H1 (cell line): ENCODE measurements at regions not wholly inside any gene's neighbourhood (a gene's known extent, or its start where the extent isn't known, plus 50 kb on each side); places are given as distances from the start of the nearest gene placed in this dataset.

ENCODE experiments used
- CTCF ChIA-PET: fragments of 300-600 bp; sonication (Branson Sonifier 250); formaldehyde crosslinking; loops from one replicate; lab custom pipeline; 2021; ENCODE audit not compliant: partially characterized antibody; lab: Charles Lee
- POLR2A ChIA-PET: fragments of 300-600 bp; sonication (Branson Sonifier 250); formaldehyde crosslinking; loops from one replicate; lab custom pipeline; 2021; ENCODE audit warnings: inconsistent platforms; ENCODE audit not compliant: partially characterized antibody; lab: Charles Lee
- DNase-seq, 2 experiments: peaks; one replicate each; pipeline versions ENCODE4 v3.0.0 to v3.0.0-alpha.2; 2010 to 2022; ENCODE audit warnings: low spot score in 2 of 2, low read depth in 1 of 2, mixed read lengths in 1 of 2
- FAIRE-seq: peaks from 2 replicates; lab custom pipeline; 2011; peaks lifted over from hg19 to GRCh38; lab: Jason Lieb, UNC
- H2AFZ ChIP-seq: 2 replicates; pipeline ENCODE4 v1.8.1; 2012; ENCODE audit warnings: low read length, inconsistent platforms
- H2AK5ac ChIP-seq: 2 replicates; pipeline ENCODE4 v1.6.1; 2013; ENCODE audit warnings: low read depth, low read length
- H2BK120ac ChIP-seq: replicated peaks from 2 replicates; pipeline ENCODE3; 2013; ENCODE audit warnings: low read depth, low read length, inconsistent platforms
- H2BK12ac ChIP-seq: 2 replicates; pipeline ENCODE4 v1.6.1; 2013; ENCODE audit warnings: low read depth, low read length
- H2BK15ac ChIP-seq: 2 replicates; pipeline ENCODE4 v1.6.1; 2013; ENCODE audit warnings: low read length
- H2BK20ac ChIP-seq: 2 replicates; pipeline ENCODE4 v1.6.1; 2013; ENCODE audit warnings: low read length
- H2BK5ac ChIP-seq: 2 replicates; pipeline ENCODE4 v1.6.1; 2013; ENCODE audit warnings: low read depth, low read length
- H3K14ac ChIP-seq: 2 replicates; pipeline ENCODE4 v1.6.1; 2013; ENCODE audit warnings: inconsistent platforms; ENCODE audit not compliant: insufficient read length
- H3K18ac ChIP-seq: 2 replicates; pipeline ENCODE4 v1.6.1; 2013; ENCODE audit warnings: low read length; ENCODE audit errors: extremely low read depth
- H3K23ac ChIP-seq: 2 replicates; pipeline ENCODE4 v1.6.1; 2013; ENCODE audit warnings: inconsistent platforms; ENCODE audit not compliant: insufficient read length
- H3K23me2 ChIP-seq: 2 replicates; pipeline ENCODE4 v1.6.1; 2013; ENCODE audit warnings: low read depth, low read length
- H3K27ac ChIP-seq: 2 replicates; pipeline ENCODE4 v1.6.1; 2011; ENCODE audit warnings: low read depth, low read length, inconsistent platforms
- H3K27me3 ChIP-seq, 4 experiments: replicated peaks in 1 of 4; 1 replicate in 1 of 4; 2 replicates in 3 of 4; pipeline versions ENCODE4 v1.6.1 to v1.8.1; 2011 to 2013; ENCODE audit warnings: low read length in 3 of 4, mild to moderate bottlenecking in 3 of 4, inconsistent platforms in 2 of 4, mixed read lengths in 2 of 4, moderate library complexity in 1 of 4; ENCODE audit not compliant: control insufficient read depth in 3 of 4, insufficient read depth in 3 of 4; ENCODE audit errors: extremely low read depth in 1 of 4
- H3K36me3 ChIP-seq, 4 experiments: 2 replicates each; pipeline versions ENCODE4 v1.6.1 to v1.8.1; 2011 to 2013; ENCODE audit warnings: mild to moderate bottlenecking in 4 of 4, low read length in 3 of 4, moderate library complexity in 2 of 4, control low read depth in 1 of 4, inconsistent platforms in 1 of 4; ENCODE audit not compliant: insufficient read depth in 4 of 4, control insufficient read depth in 2 of 4
- H3K4ac ChIP-seq: replicated peaks from 2 replicates; pipeline ENCODE3; 2013; ENCODE audit warnings: low read length, low read depth, mixed read lengths, inconsistent platforms; ENCODE audit not compliant: insufficient read length
- H3K4me1 ChIP-seq, 4 experiments: replicated peaks in 1 of 4; 1 replicate in 1 of 4; 2 replicates in 3 of 4; pipeline versions ENCODE4 v1.6.1 to v1.8.1; 2011 to 2013; ENCODE audit warnings: low read length in 3 of 4, inconsistent platforms in 2 of 4, mixed read lengths in 1 of 4; ENCODE audit not compliant: insufficient read depth in 4 of 4, control insufficient read depth in 3 of 4
- H3K4me2 ChIP-seq, 2 experiments: 2 replicates each; pipeline versions ENCODE4 v1.6.1 to v1.8.1; 2011 to 2013; ENCODE audit warnings: low read depth in 2 of 2, low read length in 2 of 2, control low read depth in 1 of 2, inconsistent platforms in 1 of 2, mild to moderate bottlenecking in 1 of 2; ENCODE audit not compliant: insufficient read depth in 1 of 2
- H3K4me3 ChIP-seq, 4 experiments: fragments of 200-600, 300-600 bp in 1 of 4; sonication (generic), shearing (Covaris generic), sonication (Bioruptor Twin) in 1 of 4; 2 replicates each; pipeline versions ENCODE4 v1.5.1 to v1.8.1; 2011 to 2016; ENCODE audit warnings: low read length in 4 of 4, low read depth in 3 of 4, control low read depth in 2 of 4, inconsistent platforms in 2 of 4, mild to moderate bottlenecking in 2 of 4, mixed read lengths in 1 of 4, moderate library complexity in 1 of 4; ENCODE audit not compliant: insufficient read depth in 2 of 4; ENCODE audit errors: extremely low read depth in 1 of 4
- H3K56ac ChIP-seq: replicated peaks from 2 replicates; pipeline ENCODE3; 2013; ENCODE audit warnings: low read depth, mild to moderate bottlenecking, mixed read lengths, low read length, inconsistent platforms; ENCODE audit not compliant: insufficient read length
- H3K79me1 ChIP-seq: 2 replicates; pipeline ENCODE4 v1.6.1; 2013; ENCODE audit warnings: low read depth, low read length, control low read depth
- H3K79me2 ChIP-seq, 2 experiments: 2 replicates each; pipeline versions ENCODE4 v1.6.1 to v1.8.1; 2012 to 2013; ENCODE audit warnings: low read length in 2 of 2, mild to moderate bottlenecking in 2 of 2, inconsistent platforms in 1 of 2; ENCODE audit not compliant: insufficient read depth in 2 of 2, control insufficient read depth in 1 of 2
- H3K9ac ChIP-seq, 4 experiments: replicated peaks in 1 of 4; 1 replicate in 1 of 4; 2 replicates in 3 of 4; pipeline versions ENCODE4 v1.6.1 to v1.8.1; 2011 to 2013; ENCODE audit warnings: low read depth in 3 of 4, low read length in 3 of 4, control low read depth in 2 of 4, mild to moderate bottlenecking in 2 of 4, moderate library complexity in 2 of 4, inconsistent platforms in 1 of 4; ENCODE audit errors: extremely low read depth in 1 of 4
- H3K9me3 ChIP-seq, 2 experiments: 2 replicates each; pipeline versions ENCODE4 v1.6.1 to v1.8.1; 2012 to 2013; ENCODE audit warnings: mild to moderate bottlenecking in 2 of 2, moderate library complexity in 2 of 2, control low read depth in 1 of 2, inconsistent platforms in 1 of 2, low read depth in 1 of 2, low read length in 1 of 2, mixed read lengths in 1 of 2; ENCODE audit not compliant: insufficient read depth in 2 of 2
- H4K20me1 ChIP-seq, 2 experiments: replicated peaks in 1 of 2; 2 replicates each; pipeline versions ENCODE3 to v1.8.1; 2011 to 2013; ENCODE audit warnings: inconsistent platforms in 2 of 2, low read length in 2 of 2, mild to moderate bottlenecking in 1 of 2; ENCODE audit not compliant: insufficient read depth in 2 of 2, control insufficient read depth in 1 of 2
- H4K5ac ChIP-seq: 2 replicates; pipeline ENCODE4 v1.6.1; 2013; ENCODE audit warnings: low read length, low read depth, mixed read lengths, inconsistent platforms; ENCODE audit not compliant: insufficient read length
- H4K8ac ChIP-seq: 2 replicates; pipeline ENCODE4 v1.8.0; 2013; ENCODE audit warnings: mild to moderate bottlenecking, moderate library complexity, low read length, inconsistent platforms; ENCODE audit not compliant: insufficient read depth; ENCODE audit errors: extremely low read depth
- H4K91ac ChIP-seq: replicated peaks from 2 replicates; pipeline ENCODE3; 2013; ENCODE audit warnings: low read length, mixed read lengths, inconsistent platforms; ENCODE audit not compliant: insufficient read length
- CBX8 ChIP-seq: fragments of 300-800, 300-1000 bp; sonication (generic); IDR thresholded peaks from 2 replicates; pipeline ENCODE4 v1.7.1; 2016; ENCODE audit warnings: low read depth, low read length, borderline replicate concordance
- CEBPB ChIP-seq: IDR thresholded peaks from 2 replicates; pipeline ENCODE4 v1.6.1; 2012; ENCODE audit warnings: low read depth, low read length
- CHD1 ChIP-seq: IDR thresholded peaks from 2 replicates; pipeline ENCODE4 v1.6.1; 2012; ENCODE audit warnings: low read depth, low read length, improper control_type of control experiment
- CTBP2 ChIP-seq: IDR thresholded peaks from 2 replicates; pipeline ENCODE4 v1.7.0; 2011; ENCODE audit warnings: borderline replicate concordance, mild to moderate bottlenecking, moderate library complexity, mixed read lengths, low read length; ENCODE audit not compliant: insufficient read depth, insufficient read length
- EP300 ChIP-seq, 2 experiments: IDR thresholded peaks; 1 replicate in 1 of 2; 2 replicates in 1 of 2; pipeline ENCODE4 v1.6.1; 2011 to 2012; ENCODE audit warnings: low read depth in 2 of 2, low read length in 2 of 2, mild to moderate bottlenecking in 2 of 2, borderline replicate concordance in 1 of 2, inconsistent platforms in 1 of 2, moderate library complexity in 1 of 2
- JUN ChIP-seq: IDR thresholded peaks from 2 replicates; pipeline ENCODE4 v1.6.1; 2011; ENCODE audit warnings: low read depth, mild to moderate bottlenecking, improper control_type of control experiment, low read length
- JUND ChIP-seq: IDR thresholded peaks from 2 replicates; pipeline ENCODE4 v1.6.1; 2011; ENCODE audit warnings: mild to moderate bottlenecking, improper control_type of control experiment, low read length
- POLR2A ChIP-seq, 2 experiments: IDR thresholded peaks; 1 replicate in 1 of 2; 2 replicates in 1 of 2; pipeline ENCODE4 v1.6.1; 2011; ENCODE audit warnings: low read depth in 2 of 2, low read length in 2 of 2, mild to moderate bottlenecking in 2 of 2; ENCODE audit errors: control extremely low read depth in 1 of 2
- RAD21 ChIP-seq, 2 experiments: IDR thresholded peaks in 1 of 2; conservative IDR thresholded peaks in 1 of 2; 2 replicates each; pipeline ENCODE4 v1.6.1; 2011; ENCODE audit warnings: low read depth in 2 of 2, low read length in 2 of 2, improper control_type of control experiment in 1 of 2, inconsistent platforms in 1 of 2, mild to moderate bottlenecking in 1 of 2, moderate library complexity in 1 of 2
- SIRT6 ChIP-seq: IDR thresholded peaks from one replicate; pipeline ENCODE4 v1.7.1; 2012; ENCODE audit warnings: low read length, inconsistent platforms
- SIX5 ChIP-seq: IDR thresholded peaks from 2 replicates; pipeline ENCODE4 v1.6.1; 2011; ENCODE audit warnings: mild to moderate bottlenecking, low read depth, low read length
- SP2 ChIP-seq: IDR thresholded peaks from 2 replicates; pipeline ENCODE4 v1.6.1; 2012; ENCODE audit warnings: mild to moderate bottlenecking, low read length, inconsistent platforms
- SUZ12 ChIP-seq: fragments of 200-600 bp; sonication (generic); IDR thresholded peaks from 2 replicates; pipeline ENCODE4 v1.6.1; 2012; ENCODE audit warnings: mild to moderate bottlenecking, inconsistent platforms, low read length, moderate library complexity, mixed read lengths
- TBP ChIP-seq: IDR thresholded peaks from 2 replicates; pipeline ENCODE4 v1.6.1; 2011; ENCODE audit warnings: low read depth, low read length, improper control_type of control experiment
- TEAD4 ChIP-seq: IDR thresholded peaks from 2 replicates; pipeline ENCODE4 v1.6.1; 2012; ENCODE audit warnings: low read depth, low read length, inconsistent platforms, mixed read lengths
- WGBS, 2 experiments: shearing (Covaris generic) in 1 of 2; methylation state at CpG; one replicate each; pipeline versions ENCODE4 v1.1.6 to v1.1.7; 2013 to 2015; ENCODE audit warnings: low lambda C conversion rate in 2 of 2, mixed read lengths in 2 of 2, inconsistent platforms in 1 of 2, low coverage in 1 of 2, missing lambda C conversion rate in 1 of 2; ENCODE audit not compliant: insufficient replicate concordance in 2 of 2, insufficient coverage in 1 of 2, insufficient read length in 1 of 2; ENCODE audit errors: extremely low coverage in 1 of 2, missing lambda C conversion rate in 1 of 2; 5-methylcytosine and 5-hydroxymethylcytosine counted together

DNA sequence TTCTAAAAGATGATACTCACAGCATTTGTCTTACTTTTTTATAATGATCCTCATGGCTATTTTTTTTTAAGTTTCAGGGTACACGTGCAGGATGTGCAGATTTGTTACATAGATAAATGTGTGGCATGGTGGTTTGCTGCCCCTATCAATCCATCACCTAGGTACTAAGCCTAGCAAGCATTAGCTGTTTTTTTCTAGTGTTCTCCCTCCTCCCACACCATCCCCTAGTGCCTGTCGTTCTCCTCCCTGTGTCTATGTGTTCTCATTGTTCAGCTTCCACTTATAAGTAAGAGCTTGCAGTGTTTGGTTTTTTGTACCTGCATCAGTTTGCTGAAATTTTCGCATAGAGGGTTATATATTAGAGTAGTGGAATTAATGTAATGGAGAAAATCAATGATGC is 189.1 kb upstream of the CDH12 start:
- no peak overlapping the region for H2BK120ac ChIP-seq
- H2BK12ac ChIP-seq = no peak overlapping the region
- H3K27ac ChIP-seq = no peak overlapping the region
- no peaks in the 10 kb centered on the region for H3K4me1 ChIP-seq
- H3K18ac ChIP-seq = no peak overlapping the region
- ChIA-PET CTCF (no interaction called here), POLR2A (no interaction called here)
- no peaks in the 10 kb centered on the region for H3K79me1 ChIP-seq
- no peak overlapping the region for H3K4ac ChIP-seq
- no peaks in the 10 kb centered on the region for H3K27me3 ChIP-seq
- H3K9me3 ChIP-seq = no peaks in the 10 kb centered on the region
- no peaks in the 10 kb centered on the region for H3K79me2 ChIP-seq
- H2BK20ac ChIP-seq = no peak overlapping the region
- no peaks in the 10 kb centered on the region for H4K20me1 ChIP-seq
- no peak overlapping the region for H4K5ac ChIP-seq
- FAIRE-seq = no peak
- H2BK15ac ChIP-seq = no peak overlapping the region
- WGBS, 2 experiments = 76% methylated on average over 3 of the region's 3 CpGs; no CpG with 5 or more reads in 1 of the 2 experiments
- H4K8ac ChIP-seq = no peak overlapping the region
- H3K9ac ChIP-seq = no peak overlapping the region
- H3K23me2 ChIP-seq = no peaks in the 10 kb centered on the region
- no peak overlapping the region for H3K14ac ChIP-seq
- H2AFZ ChIP-seq = no peak overlapping the region
- H3K4me2 ChIP-seq = no peak overlapping the region
- no peak overlapping the region for H3K56ac ChIP-seq
- no peaks in the 10 kb centered on the region for H3K36me3 ChIP-seq
- H3K4me3 ChIP-seq = no peak overlapping the region
- no peak overlapping the region for H3K23ac ChIP-seq
- TF ChIP-seq JUN (no peak), POLR2A (IDR thresholded peaks at IDR 0.05; ENCODE audit: control extremely low read depth in 1 of 2, low read depth in 2 of 2, low read length in 2 of 2) (no peak), TEAD4 (no peak), JUND (no peak), CTBP2 (no peak), SP2 (no peak), EP300 (IDR thresholded peaks at IDR 0.05; ENCODE audit: borderline replicate concordance in 1 of 2, low read depth in 2 of 2, low read length in 2 of 2) (no peak), CBX8 (no peak), CEBPB (no peak), RAD21 (IDR thresholded peaks at IDR 0.05 in 1 of 2, conservative IDR thresholded peaks at IDR 0.05 in 1 of 2; ENCODE audit: low read depth in 2 of 2, low read length in 2 of 2) (no peak), SUZ12 (no peak), SIRT6 (no peak), TBP (no peak), SIX5 (no peak), CHD1 (no peak)
- DNase-seq = no peak
- H4K91ac ChIP-seq = no peak overlapping the region
- no peak overlapping the region for H2BK5ac ChIP-seq
- no peak overlapping the region for H2AK5ac ChIP-seq
